Epithelial cell of prostate (primary cell): ENCODE measurements at regions not wholly inside any gene's neighbourhood (a gene's known extent, or its start where the extent isn't known, plus 50 kb on each side); places are given as distances from the start of the nearest gene placed in this dataset.

Source experiments
- DNase-seq: peaks from one replicate; pipeline ENCODE4 v3.0.0-alpha.2; 2011; ENCODE audit warnings: low read depth, low spot score
- H3K27ac ChIP-seq: fragments of 450-650 bp; 2 replicates; pipeline ENCODE4 v1.5.1; 2017; ENCODE audit warnings: mild to moderate bottlenecking

- DNase-seq = no peak
- H3K27ac ChIP-seq = no peak overlapping the region
Measured at GRCh38 chrY:19365321-19365720, 379.2 kb downstream of the KDM5D start.

- H3K27ac ChIP-seq = no peak overlapping the region
- DNase-seq = no peak
Measured at GRCh38 chrY:19357249-19357648, 387.3 kb downstream of the KDM5D start.

DNA sequence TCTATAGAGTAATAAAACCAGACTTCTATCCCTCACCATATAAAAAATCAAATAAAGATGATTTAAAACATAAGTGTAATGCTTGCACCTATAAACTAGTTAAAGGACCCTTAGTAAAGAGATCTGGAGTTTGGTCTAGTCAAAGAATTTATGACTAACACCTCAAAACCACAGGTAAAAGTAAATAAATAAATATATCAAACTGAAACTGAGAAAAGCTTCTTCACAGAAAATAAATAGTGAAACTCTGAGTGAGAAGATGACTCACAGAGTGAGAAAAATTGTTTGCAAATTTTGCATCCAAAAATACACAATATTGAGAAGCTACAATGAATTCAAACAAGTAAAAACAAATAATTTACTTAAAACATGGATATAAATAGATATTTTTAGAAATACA lies 387.8 kb downstream of the KDM5D start:
- H3K27ac ChIP-seq = no peak overlapping the region
- DNase-seq = no peak

DNA sequence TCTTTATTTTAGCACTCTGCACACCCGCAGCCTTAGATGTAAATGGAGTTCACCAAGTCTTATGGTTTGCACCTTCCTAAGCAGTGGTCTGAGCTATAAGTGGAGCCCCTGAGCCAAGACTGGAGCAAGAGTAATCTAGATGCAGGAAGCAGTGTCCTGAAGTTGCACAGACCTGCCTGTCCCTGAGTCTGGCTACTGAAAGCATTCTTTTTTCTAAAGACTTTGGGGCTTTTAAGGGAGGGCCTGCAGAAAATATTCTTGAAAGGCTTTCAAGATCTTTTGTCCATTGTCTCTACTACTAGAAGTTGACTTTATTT lies 389.7 kb downstream of the KDM5D start:
- no peak for DNase-seq
- no peak overlapping the region for H3K27ac ChIP-seq

DNA sequence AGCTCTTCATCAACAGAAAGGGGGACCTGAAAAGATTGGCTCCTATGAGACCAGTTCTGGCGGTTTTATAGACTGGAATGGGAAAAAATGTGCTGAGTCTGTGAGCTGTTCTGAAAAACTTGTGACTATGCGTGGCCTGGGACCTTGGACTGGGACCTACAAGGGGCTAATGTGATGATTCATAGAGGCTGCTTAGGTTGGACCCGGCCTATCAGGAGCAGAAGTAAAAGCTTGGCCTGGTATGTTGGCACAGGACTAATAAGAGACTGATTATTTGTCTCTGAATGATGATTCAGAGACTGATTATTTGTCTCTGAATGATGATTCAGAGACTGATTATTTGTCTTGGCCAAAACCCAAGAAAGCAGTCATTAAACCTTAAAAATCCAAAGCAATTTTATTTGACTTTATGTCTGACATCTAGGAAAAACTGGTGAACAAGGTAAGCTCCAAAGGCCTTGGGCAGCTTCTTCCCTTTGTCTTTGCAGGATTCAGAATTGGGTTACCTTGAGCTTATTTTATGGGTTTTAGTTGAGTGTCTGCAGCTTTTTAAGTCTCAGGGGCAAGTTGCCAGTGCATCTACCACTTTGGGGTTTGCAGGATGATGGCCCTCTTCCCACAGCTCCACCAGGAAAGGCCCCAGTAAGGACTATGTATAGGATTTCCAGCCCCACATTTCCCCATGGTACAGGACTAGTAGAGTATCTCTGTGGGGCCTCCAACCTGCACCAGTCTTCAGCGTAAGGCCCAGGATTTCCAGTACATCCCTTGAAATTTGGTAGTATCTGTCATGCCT lies 390.3 kb downstream of the KDM5D start:
- peak; percentile 84 for DNase-seq
- peak overlapping the region; percentile 27 for H3K27ac ChIP-seq

GRCh38 chrY:19351616-19352015 lies 392.9 kb downstream of the KDM5D start:
- H3K27ac ChIP-seq = no peak overlapping the region
- DNase-seq = no peak

- peak; percentile 39 for DNase-seq
- H3K27ac ChIP-seq = no peak overlapping the region
Measured at GRCh38 chrY:19321701-19322100, 422.8 kb downstream of the KDM5D start.

DNA sequence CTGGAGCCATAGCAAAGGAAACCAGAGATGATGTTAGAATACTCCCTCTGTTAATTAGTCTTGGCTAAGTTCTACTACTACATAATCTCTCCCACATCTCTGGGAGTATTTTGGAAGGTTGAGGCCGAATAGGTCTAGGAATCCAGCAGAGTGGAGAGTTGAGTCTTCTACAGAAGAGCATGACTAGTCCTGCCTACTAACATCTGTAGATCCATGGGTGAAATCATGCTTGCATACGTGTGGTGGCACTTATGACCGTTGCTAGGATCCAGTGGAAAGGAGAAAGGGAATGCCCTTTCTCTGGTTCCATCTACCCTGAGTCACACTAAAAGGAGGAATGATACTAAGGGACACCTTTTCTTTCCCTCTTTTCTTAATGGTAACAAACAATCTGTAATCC lies 425.4 kb downstream of the KDM5D start:
- DNase-seq = no peak
- H3K27ac ChIP-seq = no peak overlapping the region

DNA sequence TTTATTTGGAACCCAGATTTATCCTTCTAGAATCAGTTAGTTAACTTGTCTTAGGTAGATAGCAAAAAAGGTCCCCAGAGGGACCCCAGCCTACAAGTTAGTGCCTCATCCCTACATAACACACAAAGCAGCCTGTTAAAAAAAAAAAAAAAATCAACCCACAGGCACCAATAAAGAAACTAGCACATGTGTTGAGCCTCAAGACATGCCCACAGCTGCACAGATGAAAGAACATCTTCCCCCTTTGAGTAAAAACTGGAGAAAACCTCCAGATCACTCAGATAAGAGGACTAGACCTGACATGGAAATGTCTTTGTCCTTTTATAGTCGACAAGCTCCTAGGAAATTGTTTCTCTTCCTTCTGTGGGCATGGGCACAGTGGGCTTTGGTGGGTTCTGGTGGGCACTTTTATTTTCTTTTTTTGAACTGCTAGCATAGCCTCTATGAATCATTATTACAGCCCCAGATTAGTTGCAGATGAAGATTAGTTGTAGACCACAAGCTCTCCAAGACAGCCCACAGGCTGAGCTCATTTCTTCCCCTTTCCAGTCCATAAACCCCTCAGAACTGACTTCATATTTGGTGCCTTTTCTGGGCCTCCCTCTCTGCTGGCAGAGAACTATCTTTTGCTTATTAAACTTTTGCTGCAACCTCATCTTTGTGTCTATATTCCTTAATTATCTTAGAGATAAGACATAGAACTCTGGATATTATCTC lies 427.1 kb downstream of the KDM5D start:
- no peak overlapping the region for H3K27ac ChIP-seq
- DNase-seq = no peak

- DNase-seq = no peak
Measured at GRCh38 chrY:19307627-19308026, 436.9 kb downstream of the KDM5D start.

GRCh38 chrY:19303136-19303535 lies 441.4 kb downstream of the KDM5D start:
- H3K27ac ChIP-seq = no peak overlapping the region
- no peak for DNase-seq

More at GRCh38 chrY:19307627-19308026, 436.9 kb downstream of the KDM5D start:
- H3K27ac ChIP-seq = no peak overlapping the region

DNA sequence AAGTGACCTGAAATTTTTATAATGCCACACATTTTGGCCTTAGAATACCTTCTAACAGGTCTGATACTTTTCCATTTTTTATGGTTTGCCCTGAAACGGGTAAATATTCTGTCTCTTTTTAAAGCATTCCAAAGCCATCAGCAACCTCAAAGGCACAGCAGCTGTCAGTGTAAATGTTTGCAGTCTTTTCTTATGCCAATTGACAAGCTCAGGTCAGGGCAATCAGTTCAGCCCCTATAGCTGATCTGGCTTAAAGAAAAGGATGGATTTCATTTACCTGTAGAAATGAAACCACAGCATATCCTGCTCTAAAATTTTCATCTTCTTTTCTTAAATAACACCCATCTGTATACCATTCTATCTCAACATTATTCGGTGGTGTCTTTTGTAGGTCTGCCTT lies 453.6 kb downstream of the KDM5D start:
- no peak for DNase-seq
- no peak overlapping the region for H3K27ac ChIP-seq

DNA sequence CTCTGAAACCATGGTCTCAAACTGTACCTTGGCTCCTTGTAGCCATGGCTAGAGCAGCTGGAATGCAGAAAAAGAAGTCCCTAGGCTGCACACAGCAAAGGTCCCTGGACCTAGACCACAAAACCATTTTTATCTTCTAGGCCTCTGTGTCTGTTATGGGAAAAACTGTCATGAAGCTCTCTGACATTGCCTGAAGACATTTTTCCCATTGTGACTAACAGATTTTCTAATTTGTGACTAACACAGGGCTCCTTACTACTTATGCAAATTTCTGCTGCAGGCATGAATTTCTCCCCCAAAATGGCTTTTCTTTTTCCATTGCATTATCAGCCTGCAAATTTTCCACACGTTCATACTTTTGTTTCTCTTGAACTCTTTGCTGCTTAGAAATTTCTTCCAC lies 470.4 kb downstream of the KDM5D start:
- no peak for DNase-seq
- no peak overlapping the region for H3K27ac ChIP-seq

- H3K27ac ChIP-seq = peak overlapping the region; percentile 71
- peak; percentile 87 for DNase-seq
Measured at GRCh38 chrY:19268331-19268730, 476.2 kb downstream of the KDM5D start.

- peak overlapping the region; percentile 33 for H3K27ac ChIP-seq
- no peak for DNase-seq
Measured at GRCh38 chrY:19265404-19265803, 479.1 kb downstream of the KDM5D start.

- DNase-seq = no peak
- H3K27ac ChIP-seq = no peak overlapping the region
Measured at GRCh38 chrY:19262310-19262709, 482.2 kb downstream of the KDM5D start.

GRCh38 chrY:19232276-19232994 lies 458.9 kb upstream of the HSFY2 start:
- H3K27ac ChIP-seq = no peak overlapping the region
- DNase-seq = no peak

GRCh38 chrY:19220784-19221183 lies 447.2 kb upstream of the HSFY2 start:
- H3K27ac ChIP-seq = no peak overlapping the region
- no peak for DNase-seq

DNA sequence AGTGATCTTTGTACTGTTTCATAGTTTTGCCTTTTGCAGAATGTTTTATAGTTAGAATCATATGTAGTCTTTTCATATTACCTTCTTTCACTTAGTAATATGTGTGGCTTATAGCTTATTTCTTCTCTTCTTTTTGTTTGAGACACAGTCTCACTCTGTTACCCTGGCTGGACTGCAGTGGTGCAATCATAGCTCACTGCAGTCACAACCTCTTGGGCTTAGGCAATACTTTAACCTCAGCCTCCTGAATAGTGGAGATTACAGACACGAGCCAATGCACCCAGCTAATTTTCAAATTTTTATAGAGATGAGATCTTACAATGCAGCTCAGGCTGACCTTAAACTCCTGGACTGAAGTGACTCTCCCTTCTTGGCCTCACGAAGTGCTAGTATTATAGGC lies 435.4 kb upstream of the HSFY2 start:
- H3K27ac ChIP-seq = no peak overlapping the region
- DNase-seq = no peak

GRCh38 chrY:19207048-19207447 lies 433.5 kb upstream of the HSFY2 start:
- DNase-seq = no peak
- H3K27ac ChIP-seq = no peak overlapping the region

GRCh38 chrY:19180824-19181223 lies 407.3 kb upstream of the HSFY2 start:
- no peak for DNase-seq
- no peak overlapping the region for H3K27ac ChIP-seq
